Caco-2 (cell line): ENCODE measurements at regions not wholly inside any gene's neighbourhood (a gene's known extent, or its start where the extent isn't known, plus 50 kb on each side); places are given as distances from the start of the nearest gene placed in this dataset.

ENCODE experiments used
- BruUV-seq: library from RNA; stranded (reverse); fragments of 400-500 nt; replicated peaks from 2 replicates; lab custom pipeline; 2021; lab: Mats Ljungman, UMichigan
- CTCF ChIA-PET: fragments of 300-600 bp; sonication (Branson Sonifier 250); formaldehyde crosslinking; loops from one replicate; lab custom pipeline; 2022; ENCODE audit warnings: antibody characterized with exemption; lab: Charles Lee
- POLR2A ChIA-PET: fragments of 300-600 bp; sonication (Branson Sonifier 250); formaldehyde crosslinking; loops from one replicate; lab custom pipeline; 2022; ENCODE audit warnings: antibody characterized with exemption; lab: Charles Lee
- DNase-seq, 2 experiments: peaks; one replicate each; pipeline versions ENCODE4 v3.0.0 to v3.0.0-alpha.2; 2020 to 2022
- H3K27me3 ChIP-seq: replicated peaks from 2 replicates; pipeline ENCODE4 v1.6.0; 2011; ENCODE audit warnings: low read length; ENCODE audit not compliant: control insufficient read depth, insufficient read depth
- H3K36me3 ChIP-seq: 2 replicates; pipeline ENCODE4 v1.5.1; 2011; ENCODE audit warnings: low read length; ENCODE audit not compliant: control insufficient read depth, insufficient read depth
- H3K4me1 ChIP-seq: fragments of 250-450 bp; sonication (Bioruptor Pico); 2 replicates; pipeline ENCODE4 v1.5.1; 2020; ENCODE audit warnings: mild to moderate bottlenecking
- H3K4me3 ChIP-seq: 2 replicates; pipeline ENCODE4 v1.5.1; 2011; ENCODE audit warnings: low read depth, mild to moderate bottlenecking, control low read depth, low read length
- H3K9me3 ChIP-seq: fragments of 250-450 bp; sonication (Bioruptor Pico); 2 replicates; pipeline ENCODE4 v1.5.1; 2020; ENCODE audit warnings: mild to moderate bottlenecking, moderate library complexity
- H3K27ac Mint-ChIP-seq: one replicate; pipeline ENCODE4 v1.8.0; 2022; ENCODE audit warnings: mixed read lengths; ENCODE audit not compliant: unreplicated experiment
- H3K27me3 Mint-ChIP-seq: one replicate; pipeline ENCODE4 v1.8.0; 2022; ENCODE audit warnings: mixed read lengths; ENCODE audit not compliant: insufficient read depth, unreplicated experiment
- H3K36me3 Mint-ChIP-seq: one replicate; pipeline ENCODE4 v1.8.0; 2022; ENCODE audit warnings: mild to moderate bottlenecking, mixed read lengths; ENCODE audit not compliant: insufficient read depth, unreplicated experiment
- H3K4me1 Mint-ChIP-seq: one replicate; pipeline ENCODE4 v1.8.0; 2022; ENCODE audit warnings: low read depth, mixed read lengths; ENCODE audit not compliant: unreplicated experiment
- H3K4me3 Mint-ChIP-seq: one replicate; pipeline ENCODE4 v1.8.0; 2022; ENCODE audit warnings: mild to moderate bottlenecking, moderate library complexity, mixed read lengths; ENCODE audit not compliant: unreplicated experiment
- H3K9me3 Mint-ChIP-seq: one replicate; pipeline ENCODE4 v1.8.0; 2022; ENCODE audit warnings: mixed read lengths; ENCODE audit not compliant: unreplicated experiment
- intact Hi-C: fragments of 100-400 bp; cut with micrococcal nuclease; formaldehyde crosslinking; loops from one replicate; pipeline ENCODE4 v1.10.0; 2022; ENCODE audit not compliant: unreplicated experiment
- TF ChIP-seq, protein P1 (sequence below), 2 experiments: fragments of 200-600 bp in 1 of 2; IDR thresholded peaks; 1 replicate in 1 of 2; 2 replicates in 1 of 2; pipeline versions ENCODE4 v1.5.1 to v1.8.0; 2011 to 2022; ENCODE audit warnings: antibody characterized with exemption in 1 of 2, control low read depth in 1 of 2, inconsistent platforms in 1 of 2, low read depth in 1 of 2, low read length in 1 of 2, mild to moderate bottlenecking in 1 of 2, moderate library complexity in 1 of 2; ENCODE audit not compliant: insufficient read depth in 1 of 2, severe bottlenecking in 1 of 2, unreplicated experiment in 1 of 2

DNA sequence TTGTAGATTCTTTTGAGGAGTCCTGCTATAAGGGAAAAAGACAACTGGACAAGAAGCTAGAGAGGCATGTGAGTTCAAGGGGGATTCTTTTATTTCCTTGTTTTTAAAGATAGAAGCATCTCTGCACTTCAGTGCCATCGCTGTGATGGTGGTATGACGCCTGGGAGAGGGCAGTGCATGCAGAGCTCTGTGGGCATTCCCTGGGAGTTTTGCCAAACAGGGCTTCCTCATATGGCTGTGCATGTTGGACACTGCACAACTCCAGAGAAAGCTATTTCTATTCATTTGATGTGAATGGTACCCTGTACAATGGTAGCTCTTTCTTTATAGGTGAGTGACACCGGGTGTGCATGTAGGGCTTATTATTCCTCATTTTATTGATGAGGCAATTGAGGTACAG lies 599.5 kb upstream of the DPP6 start:
- H3K4me3 ChIP-seq: no peak overlapping the region
- Mint-ChIP-seq H3K4me1 (no peaks in the 10 kb centered on the region), H3K4me3 (no peak overlapping the region), H3K27me3 (peaks cover 3% of the 10 kb centered on the region), H3K9me3 (peaks cover 33% of the 10 kb centered on the region), H3K36me3 (no peaks in the 10 kb centered on the region), H3K27ac (no peak overlapping the region)
- no peaks in the 10 kb centered on the region for H3K9me3 ChIP-seq
- H3K27me3 ChIP-seq: no peaks in the 10 kb centered on the region
- no peaks in the 10 kb centered on the region for H3K4me1 ChIP-seq
- H3K36me3 ChIP-seq: no peaks in the 10 kb centered on the region
- CTCF ChIA-PET: no interaction called here
- TF ChIP-seq, protein P1, sequence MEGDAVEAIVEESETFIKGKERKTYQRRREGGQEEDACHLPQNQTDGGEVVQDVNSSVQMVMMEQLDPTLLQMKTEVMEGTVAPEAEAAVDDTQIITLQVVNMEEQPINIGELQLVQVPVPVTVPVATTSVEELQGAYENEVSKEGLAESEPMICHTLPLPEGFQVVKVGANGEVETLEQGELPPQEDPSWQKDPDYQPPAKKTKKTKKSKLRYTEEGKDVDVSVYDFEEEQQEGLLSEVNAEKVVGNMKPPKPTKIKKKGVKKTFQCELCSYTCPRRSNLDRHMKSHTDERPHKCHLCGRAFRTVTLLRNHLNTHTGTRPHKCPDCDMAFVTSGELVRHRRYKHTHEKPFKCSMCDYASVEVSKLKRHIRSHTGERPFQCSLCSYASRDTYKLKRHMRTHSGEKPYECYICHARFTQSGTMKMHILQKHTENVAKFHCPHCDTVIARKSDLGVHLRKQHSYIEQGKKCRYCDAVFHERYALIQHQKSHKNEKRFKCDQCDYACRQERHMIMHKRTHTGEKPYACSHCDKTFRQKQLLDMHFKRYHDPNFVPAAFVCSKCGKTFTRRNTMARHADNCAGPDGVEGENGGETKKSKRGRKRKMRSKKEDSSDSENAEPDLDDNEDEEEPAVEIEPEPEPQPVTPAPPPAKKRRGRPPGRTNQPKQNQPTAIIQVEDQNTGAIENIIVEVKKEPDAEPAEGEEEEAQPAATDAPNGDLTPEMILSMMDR (IDR thresholded peaks at IDR 0.05; ENCODE audit: insufficient read depth in 1 of 2, low read depth in 1 of 2, low read length in 1 of 2, severe bottlenecking in 1 of 2, unreplicated experiment in 1 of 2): no peak
- POLR2A ChIA-PET: no interaction called here
- no peak for DNase-seq
- BruUV-seq: no TSS peak
- intact Hi-C loops: no loop called here

DNA sequence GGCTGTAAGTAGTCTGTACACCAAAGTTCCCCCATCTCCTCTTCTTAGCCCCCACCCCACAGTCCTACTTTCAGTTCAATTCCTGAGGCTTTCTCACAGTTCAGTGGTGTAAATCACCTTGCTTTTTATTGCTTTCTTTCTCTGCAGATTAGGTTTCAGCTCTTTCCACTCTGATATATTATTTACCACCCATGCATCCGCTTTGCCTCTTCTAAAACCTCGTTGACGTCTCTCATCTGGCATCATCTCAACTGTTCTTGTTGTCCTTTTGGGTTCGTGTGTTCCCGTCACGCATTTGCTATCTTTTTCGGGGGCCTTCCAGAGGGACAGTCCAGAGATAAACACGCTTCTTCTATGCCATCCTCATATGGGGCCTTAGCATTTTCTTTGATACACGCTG lies 597.9 kb upstream of the DPP6 start:
- no peak overlapping the region for H3K4me3 Mint-ChIP-seq
- TF ChIP-seq, protein P1 (IDR thresholded peaks at IDR 0.05; ENCODE audit: insufficient read depth in 1 of 2, low read depth in 1 of 2, low read length in 1 of 2, severe bottlenecking in 1 of 2, unreplicated experiment in 1 of 2): no peak
- H3K4me1 Mint-ChIP-seq: no peaks in the 10 kb centered on the region
- Histone ChIP-seq H3K9me3 (no peaks in the 10 kb centered on the region), H3K4me3 (no peak overlapping the region), H3K36me3 (no peaks in the 10 kb centered on the region), H3K27me3 (no peaks in the 10 kb centered on the region), H3K4me1 (no peaks in the 10 kb centered on the region)
- ChIA-PET CTCF (no interaction called here), POLR2A (no interaction called here)
- BruUV-seq: no TSS peak
- intact Hi-C loops: no loop called here
- no peak overlapping the region for H3K27ac Mint-ChIP-seq
- H3K27me3 Mint-ChIP-seq: peaks cover 3% of the 10 kb centered on the region
- no peaks in the 10 kb centered on the region for H3K36me3 Mint-ChIP-seq
- DNase-seq: no peak
- peaks cover 37% of the 10 kb centered on the region for H3K9me3 Mint-ChIP-seq

DNA sequence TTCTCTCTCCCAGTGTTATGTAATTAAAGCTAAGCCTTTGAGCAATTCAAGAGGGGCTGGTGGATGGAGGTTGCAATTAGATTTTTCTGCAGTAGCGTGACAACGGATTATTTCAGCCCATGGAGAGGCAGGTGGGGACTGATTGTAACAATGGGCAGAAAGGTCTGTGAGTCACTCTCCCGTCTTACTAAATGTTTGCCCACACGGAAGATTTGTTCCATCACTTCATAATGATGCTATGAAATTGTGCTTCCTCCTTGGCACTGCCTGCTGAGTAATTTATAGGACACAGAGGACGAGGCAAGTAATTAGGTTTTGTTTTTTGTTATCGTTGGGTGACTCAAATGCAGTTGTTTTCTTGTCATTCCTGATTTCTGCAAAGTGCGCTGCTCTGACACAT lies 594.5 kb upstream of the DPP6 start:
- Histone ChIP-seq H3K4me1 (no peaks in the 10 kb centered on the region), H3K4me3 (no peak overlapping the region), H3K9me3 (0 out of 2 replicates have a peak, but pooled peaks cover 7% of the 10 kb centered on the region), H3K27me3 (no peaks in the 10 kb centered on the region), H3K36me3 (no peaks in the 10 kb centered on the region)
- DNase-seq: no peak
- H3K9me3 Mint-ChIP-seq: peaks cover 55% of the 10 kb centered on the region
- CTCF ChIA-PET: no interaction called here
- no peak overlapping the region for H3K4me3 Mint-ChIP-seq
- intact Hi-C loops: no loop called here
- no peak overlapping the region for H3K27ac Mint-ChIP-seq
- H3K4me1 Mint-ChIP-seq: no peaks in the 10 kb centered on the region
- no peaks in the 10 kb centered on the region for H3K36me3 Mint-ChIP-seq
- POLR2A ChIA-PET: no interaction called here
- H3K27me3 Mint-ChIP-seq: peaks cover 3% of the 10 kb centered on the region
- TF ChIP-seq, protein P1 (IDR thresholded peaks at IDR 0.05; ENCODE audit: insufficient read depth in 1 of 2, low read depth in 1 of 2, low read length in 1 of 2, severe bottlenecking in 1 of 2, unreplicated experiment in 1 of 2): no peak
- no TSS peak for BruUV-seq
